AML-193 (cell line): ENCODE measurements at regions not wholly inside any gene's neighbourhood (a gene's known extent, or its start where the extent isn't known, plus 50 kb on each side); places are given as distances from the start of the nearest gene placed in this dataset.

Source experiments
- DNase-seq, 2 experiments: peaks; one replicate each; lab custom pipeline; 2025; lab: John Stamatoyannopoulos, UW

DNA sequence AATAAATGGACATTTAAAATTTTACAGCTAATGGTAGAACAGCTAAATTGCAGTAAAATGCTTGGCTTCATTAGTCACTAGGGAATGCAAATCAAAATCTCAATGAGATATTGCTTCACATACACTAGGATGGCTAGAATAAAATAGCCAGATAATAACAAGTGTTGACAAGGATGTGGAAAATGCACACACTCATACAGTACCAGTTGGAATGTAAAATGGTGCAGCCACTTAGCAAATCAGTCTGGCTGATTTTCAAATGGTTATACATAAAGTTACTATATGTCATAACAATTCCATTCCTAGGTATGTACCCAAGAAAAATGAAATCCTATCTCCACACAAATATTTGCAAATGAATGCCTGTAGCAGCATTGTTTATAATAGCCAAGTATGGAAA lies 452.1 kb downstream of the HDGFL1 start:
- no peak for DNase-seq

DNA sequence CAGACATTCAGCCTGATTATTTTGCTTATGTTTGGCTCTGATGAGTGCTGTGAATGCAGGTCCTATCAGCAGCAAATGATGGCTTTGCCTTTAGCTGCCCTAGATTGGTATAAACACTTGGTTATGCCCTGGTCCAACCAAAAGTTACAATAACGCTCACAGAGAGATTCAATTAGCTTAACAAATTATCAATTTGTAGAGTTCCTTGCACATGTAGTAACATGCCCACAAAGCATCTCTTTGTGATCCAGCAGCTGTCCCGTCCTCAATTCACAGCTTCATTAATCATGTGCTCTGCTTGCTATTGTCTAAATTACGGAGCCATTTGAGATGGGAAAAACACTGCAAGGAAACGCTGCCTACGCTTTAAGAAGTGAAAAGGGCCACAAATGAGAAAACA lies 457.9 kb downstream of the HDGFL1 start:
- DNase-seq, result no peak

DNA sequence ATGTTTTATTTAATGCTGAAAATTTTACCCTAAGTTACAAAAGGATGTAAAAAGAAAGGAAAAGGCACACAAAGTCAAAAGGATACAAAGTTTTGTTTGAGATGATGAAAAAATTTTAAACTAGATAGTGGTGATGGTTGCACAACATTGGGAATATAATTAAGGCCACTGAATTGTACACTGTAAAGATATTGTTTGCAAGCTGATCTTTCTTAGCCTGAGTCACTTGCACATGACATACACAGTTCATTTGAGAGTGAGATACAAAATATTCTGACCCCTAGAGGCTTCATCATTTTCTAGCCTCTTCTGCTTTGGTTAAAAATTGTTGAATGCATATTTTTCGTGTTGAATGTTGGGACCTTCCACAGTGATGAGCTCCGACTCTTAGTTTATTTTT lies 462.6 kb downstream of the HDGFL1 start:
- no peak for DNase-seq

DNA sequence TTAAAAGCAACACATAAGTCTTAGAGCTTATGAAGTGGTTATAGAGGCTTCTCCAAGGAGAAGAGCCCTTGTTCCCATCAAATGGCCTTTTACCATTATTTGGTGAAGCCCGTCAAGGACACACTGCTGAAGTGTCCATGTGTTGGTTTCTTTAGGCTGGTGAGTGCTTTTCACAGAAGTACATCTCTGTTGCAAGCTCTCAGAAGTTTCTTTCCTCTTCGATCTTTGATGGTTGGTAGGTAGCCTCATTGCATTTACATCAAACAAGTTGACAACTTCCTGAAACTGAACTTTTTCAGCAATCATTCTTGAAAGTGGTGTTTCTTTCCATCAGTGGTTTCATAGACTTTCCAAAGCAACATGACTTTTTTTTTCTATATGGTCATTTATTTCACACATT lies 465.6 kb downstream of the HDGFL1 start:
- no peak for DNase-seq

DNA sequence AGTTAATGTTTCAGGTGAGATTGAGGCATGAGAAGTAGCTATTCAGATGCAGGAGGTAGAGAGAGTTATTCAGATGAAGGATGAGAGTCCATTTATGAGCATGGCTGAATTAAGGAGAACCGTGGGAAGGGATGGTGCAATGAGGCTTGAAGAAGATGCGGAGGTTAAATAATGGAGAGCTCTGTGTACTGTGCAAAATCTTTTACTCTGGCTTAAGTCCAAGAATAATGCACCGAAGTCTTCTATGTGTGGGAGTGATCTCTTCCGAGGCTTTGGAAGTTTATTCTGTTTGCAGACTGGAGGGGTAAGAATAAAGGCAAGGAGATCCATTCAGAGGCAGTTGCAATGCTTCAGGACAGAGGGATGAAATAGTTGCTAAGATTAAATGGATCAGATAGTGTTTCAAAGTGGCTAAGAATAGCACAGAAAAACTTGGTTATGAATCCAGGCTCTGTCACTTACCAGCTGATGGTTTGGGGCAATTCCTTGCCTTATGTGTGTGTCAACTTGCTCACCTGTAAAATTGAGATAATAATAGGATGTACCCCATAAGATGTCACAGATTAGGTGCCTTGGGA lies 467.1 kb downstream of the HDGFL1 start:
- no peak for DNase-seq

DNA sequence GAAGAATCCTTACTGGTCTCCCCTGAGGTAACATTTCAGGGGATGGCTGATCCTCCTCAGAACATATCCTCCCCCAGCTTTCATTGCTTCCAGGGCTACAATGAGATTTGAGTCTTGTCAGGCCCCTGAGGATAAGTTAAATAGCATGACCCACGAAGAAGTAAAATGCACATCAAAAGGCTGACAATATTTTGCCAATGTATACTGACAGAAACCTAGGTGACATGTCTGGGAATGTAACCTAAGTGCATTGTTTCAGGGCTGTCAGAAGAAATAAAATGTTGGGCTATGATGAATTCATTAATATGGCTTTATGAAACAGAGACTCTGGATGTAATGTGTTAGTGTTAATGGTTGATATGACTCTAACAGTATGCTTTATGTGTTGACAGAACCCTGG lies 471.5 kb downstream of the HDGFL1 start:
- no peak for DNase-seq

DNA sequence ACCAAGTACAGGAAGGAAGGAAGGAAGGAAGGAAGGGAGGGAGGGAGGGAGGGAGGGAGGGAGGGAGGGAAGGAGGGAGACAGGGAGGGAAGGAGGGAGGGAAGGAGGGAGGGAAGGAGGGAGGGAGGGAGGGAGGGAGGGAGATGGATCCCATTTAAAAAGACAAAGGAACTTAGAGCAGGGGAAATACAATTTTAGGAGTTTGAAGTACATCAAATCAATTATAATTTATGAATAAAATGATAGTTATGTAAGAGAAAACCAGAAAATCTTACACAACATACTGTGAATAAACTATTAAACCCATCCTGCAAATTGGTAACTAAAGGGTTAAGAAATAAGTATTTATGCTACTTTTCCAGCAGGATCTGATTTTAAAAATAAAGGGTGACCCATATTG lies 475.9 kb downstream of the HDGFL1 start:
- no peak for DNase-seq

DNA sequence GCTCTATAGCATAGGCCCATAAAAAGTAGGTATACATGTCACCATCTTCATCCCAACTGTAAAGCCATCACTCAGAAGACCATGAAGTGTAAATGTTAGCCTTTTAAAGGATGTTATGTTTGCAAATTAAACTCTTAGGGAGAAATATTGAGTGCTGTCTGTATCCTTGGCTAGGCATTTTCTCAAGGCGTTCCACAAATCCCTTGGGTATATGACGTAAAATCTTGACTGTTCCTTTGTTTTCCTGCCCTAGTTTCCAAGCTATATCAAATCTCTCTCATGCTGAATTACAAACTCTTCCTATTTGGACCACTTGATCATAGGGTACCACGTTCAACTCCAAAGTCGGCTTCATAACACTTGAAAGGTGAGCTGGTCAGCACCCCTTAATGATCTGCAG lies 486.2 kb downstream of the HDGFL1 start:
- DNase-seq, result no peak

DNA sequence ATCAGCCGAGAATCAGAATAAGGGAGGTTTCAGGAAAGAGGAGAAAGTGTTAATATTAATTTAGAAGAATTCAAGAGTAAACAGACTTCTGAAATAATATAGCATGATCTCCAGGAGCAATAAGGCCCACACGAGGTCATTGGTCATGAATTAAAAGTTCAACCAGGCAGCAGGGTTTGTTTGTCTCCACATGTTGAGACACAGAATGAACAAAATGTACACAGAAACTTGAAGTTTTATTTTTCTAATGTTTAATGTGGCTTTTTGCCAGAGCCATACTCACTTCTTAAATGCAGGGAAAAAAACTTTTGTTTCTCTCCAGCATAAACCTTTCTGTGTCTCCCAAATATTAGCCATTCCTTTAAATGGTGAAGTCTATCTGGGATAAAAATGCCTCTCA lies 504.5 kb downstream of the HDGFL1 start:
- no peak for DNase-seq

DNA sequence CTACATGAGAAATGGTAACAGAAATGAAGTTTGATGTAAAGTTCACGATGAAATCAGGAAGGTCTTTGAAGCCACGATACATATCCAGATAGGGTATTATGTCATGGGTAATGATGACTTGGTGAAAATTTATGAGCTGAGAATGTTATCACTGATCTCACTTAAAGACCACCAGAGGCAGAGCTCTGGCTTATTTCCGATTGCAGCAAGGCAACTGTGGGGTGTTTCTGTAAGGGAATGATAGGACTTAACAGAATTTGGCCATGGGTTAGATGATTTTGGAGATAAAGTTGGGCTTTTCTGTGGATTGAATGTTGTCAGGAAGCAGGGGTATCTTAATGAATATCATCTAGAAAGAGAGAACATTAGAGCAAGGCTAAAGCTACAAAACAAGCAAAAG lies 508.4 kb downstream of the HDGFL1 start:
- no peak for DNase-seq

DNA sequence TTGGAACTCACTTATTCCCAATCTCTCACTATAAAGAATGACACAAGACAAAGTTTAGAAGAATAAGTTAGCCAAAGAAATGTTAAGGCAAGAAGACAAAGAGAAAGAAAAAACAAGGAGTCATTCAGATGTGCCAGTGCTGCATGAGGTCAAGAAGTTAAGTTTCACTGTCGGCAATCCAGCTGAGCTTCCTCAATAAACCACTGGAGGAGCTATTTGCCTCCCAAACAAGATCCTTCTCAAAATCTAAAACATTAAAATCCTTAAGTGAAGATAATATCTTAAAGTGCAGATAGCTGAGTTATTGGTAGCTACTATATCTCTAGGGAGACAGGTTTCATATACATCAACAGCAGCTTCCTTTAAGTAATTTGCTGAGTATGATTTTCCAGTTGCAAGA lies 512.3 kb downstream of the HDGFL1 start:
- no peak for DNase-seq

DNA sequence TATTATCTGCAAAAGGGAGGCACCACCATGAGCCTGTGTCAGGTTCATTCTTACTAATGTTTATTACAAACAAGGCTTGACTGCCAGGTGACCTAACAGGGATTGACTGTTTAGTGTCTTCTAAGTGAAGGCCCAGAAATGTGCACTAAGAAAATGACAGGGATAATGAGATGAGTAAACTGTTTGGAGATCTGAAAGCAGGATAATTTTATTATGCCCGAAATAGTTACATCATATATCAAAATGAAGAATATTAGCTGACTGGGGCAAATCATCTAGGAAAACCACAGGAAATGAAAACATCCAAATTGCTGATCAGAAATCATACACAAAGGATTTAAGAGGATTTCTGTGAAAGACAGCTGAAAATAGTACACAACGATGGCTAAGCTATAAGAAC lies 516.7 kb downstream of the HDGFL1 start:
- no peak for DNase-seq

DNA sequence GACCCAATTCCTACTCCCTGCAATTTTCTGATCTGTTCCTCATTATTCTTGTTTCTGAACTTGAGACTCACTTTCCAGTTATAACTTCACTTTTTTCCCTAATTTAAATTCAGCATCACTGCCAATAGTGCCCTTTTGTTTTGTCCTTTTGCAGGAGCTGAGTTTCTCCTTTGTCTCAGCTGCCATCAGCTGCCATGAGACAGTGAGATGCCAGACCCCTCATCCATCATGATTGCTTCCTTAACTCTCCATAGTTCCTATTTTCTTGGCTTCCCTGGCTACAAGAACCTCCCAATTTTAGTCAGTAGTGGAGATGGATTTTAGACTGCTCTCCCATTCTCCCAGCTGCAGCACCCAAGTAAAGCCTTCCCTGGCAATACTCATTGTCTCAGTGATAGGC lies 518.1 kb downstream of the HDGFL1 start:
- DNase-seq, result no peak

DNA sequence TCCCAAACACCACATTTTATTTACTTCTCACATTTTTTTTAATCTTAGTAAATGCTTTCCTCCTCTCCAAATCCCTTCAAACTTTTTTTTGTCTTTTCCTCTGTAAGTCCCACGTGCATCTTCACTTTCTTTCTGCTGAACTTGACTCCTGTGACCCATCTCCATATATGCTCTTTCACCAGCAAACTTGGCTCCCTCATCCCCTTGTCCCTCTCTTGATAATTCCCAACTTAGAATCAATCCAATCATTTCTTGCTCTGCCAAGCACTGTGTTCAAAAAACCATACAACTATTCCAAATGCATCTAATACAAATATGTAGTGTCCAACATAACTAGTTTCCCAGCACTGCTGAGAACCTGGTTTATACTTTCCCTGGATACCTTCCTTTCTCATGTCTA lies 519.4 kb downstream of the HDGFL1 start:
- DNase-seq, result no peak

DNA sequence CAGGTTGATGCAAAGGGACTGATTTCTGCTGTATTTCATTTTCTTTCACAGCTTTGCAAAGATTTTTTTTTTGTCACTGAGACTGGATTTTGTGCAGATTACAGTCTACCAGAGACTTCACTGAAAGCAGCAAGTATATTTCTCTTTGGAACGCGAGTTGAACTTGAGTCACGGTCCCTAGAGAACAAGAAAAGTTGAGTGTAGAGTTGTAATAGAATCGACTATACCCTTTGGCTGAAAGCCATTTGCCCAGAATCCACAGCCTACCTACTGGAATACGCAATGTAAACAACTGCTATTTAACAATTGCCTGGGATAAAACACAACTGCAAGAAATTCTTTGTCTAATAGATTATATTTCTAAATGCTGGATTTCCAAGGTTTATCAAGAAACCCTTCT lies 520.6 kb downstream of the HDGFL1 start:
- no peak for DNase-seq

DNA sequence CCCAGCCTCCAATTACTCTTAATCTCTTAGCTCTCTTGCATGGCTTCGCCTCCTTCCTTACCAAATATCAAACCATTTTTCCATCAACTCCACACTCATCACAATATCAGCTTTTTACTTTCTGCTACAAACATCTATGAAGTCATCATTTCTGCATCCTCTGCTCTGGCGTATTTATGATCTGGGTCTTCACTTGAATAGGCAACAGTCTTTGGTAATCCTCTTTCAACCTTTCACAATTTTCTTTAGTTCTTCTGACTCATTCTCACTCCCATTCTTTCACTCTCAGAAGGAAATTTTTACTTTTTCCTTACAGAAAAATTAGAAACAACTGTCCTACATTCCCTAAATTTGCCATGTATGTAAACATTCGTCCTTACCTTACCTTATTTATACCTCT lies 522.4 kb downstream of the HDGFL1 start:
- DNase-seq, result no peak

DNA sequence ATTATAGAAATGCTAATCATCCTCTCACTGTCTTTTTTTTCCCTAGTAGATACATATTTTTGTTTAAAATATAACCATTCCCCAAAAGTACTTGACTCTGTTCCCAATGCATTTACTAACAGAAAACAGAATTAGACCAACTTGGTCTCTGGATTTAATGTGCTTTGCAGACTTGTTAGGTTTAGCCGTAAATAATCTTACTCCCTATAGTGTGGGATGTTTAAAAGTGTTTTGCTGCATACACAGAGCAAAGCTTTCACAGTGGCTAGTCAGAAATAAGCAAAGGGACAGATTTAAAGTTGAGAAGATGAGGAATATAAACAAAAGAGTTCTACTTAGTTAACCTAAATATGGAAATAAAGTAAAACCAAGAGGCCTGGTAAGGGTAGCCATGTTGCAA lies 527.5 kb downstream of the HDGFL1 start:
- DNase-seq, result no peak

DNA sequence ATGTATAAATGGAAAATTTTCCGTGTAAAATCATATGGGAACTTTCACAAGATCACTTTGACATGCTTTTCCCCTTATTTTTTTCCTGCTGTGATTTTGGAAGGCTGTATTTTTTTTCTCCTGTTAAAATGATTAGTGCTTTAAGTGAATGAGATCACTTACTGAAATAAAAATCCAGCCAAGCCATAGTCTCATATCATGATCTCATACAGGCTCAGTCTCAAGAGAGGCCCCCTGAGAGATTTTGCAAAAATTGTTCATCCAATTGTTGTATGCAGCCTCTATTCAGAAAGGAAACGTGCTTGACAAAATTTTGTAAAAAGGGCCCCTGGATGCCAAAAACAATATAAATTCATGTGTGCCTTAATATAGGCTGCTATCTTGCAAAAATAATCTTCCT lies 528.2 kb downstream of the HDGFL1 start:
- DNase-seq, result no peak

DNA sequence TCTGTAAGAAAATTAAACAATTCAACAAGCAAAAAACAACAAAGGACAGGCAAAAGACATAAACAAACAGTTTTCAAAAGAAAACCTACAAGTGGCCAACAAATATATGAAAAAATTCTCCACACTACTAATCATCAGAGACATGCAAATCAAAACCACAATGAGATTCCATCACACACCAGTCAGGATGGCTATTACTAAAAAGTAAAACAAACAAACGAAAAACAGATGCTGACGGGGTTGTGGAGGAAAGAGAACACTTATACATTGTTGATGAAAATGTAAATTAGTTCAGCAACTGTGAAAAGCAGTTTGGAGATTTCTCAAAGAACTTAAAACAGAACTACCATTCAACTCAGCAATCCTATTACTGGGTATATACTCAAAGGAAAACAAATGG lies 537.6 kb downstream of the HDGFL1 start:
- DNase-seq, result no peak

DNA sequence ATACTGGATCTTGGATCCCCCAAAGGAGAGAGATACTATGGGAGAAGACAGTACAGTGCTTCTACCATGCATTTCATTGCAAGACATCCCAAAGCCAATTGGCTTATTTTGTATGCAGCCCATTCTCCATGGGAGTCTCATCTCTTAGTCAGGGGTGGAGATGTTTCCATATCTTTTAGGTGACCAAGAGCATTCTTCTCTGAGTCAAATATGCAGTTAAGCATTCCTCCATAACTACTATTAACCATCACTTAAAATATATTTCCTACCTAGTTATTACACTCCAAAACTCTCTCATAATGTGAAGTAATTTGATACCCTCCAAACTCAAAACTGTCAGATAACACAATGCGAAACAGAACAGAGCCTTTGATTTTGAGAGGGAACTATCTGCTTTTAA lies 542.6 kb downstream of the HDGFL1 start:
- no peak for DNase-seq

DNA sequence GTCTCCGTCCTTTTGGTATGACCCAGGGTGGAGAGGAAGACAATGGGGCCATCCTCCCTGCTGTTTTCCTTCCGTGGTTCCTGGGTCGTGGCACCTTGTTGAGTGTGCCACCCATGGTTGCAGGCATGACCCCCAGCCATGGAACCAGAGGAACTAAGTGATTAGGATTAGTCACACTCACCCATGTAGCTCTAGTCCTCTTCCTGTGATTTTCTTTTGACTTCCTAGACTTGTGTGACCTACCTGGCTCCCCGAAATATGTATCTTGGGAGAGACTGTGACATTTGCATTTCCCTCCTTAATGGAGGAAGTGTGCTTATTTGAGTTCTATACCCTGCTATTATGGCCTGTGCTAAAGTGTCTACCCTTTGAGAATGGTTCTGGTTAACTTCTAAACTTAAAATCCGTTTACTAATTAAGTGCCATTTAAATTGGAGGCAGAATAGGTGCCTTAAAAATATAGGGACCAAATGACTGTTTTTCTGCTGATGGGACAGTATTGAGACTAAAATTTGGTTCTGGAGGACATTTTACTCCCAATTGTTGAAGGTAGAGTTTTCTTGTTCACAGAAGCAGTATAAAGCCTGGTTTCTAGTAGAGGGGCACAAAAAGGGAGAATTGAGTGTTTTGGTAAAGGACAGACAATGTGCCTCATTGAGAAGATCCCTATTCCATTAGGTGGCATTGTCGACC lies 545.6 kb downstream of the HDGFL1 start:
- DNase-seq, result no peak

DNA sequence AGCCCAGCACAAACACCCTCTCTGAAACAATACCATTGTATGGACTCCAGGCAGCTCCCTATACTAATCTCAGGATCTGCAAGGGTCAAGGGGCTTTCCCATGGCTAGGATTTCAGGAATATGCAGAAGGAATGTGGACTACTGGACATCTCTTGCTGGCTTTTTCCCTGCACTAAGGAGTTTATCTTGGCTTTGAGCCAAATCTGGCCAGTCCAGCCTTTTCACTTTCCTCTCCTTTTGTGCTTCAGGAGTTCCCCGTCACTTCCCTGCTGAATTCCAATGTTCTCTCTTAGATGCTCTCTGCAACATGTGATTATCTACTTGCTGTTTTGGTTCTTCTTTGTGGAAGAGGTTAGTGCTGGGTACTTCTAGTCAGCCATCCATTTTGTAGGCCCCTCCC lies 568.2 kb downstream of the HDGFL1 start:
- DNase-seq, result no peak

DNA sequence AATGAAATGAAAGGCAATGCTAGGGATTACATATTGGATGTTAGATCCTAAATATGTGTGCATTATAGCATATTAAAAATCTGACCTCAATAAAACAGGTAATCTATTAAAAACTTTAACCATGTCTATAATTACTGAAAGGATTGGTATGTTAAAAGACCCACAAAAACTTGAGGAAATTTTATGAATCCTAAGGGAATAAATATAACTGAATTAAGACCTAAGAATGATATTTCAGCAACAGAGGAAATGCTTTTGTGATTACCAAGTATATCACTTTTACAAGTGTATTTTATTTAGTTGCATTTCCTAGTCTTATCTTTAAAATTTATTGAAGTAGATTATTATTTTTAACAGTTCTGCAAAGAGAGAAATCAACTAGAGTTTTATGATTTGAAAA lies 571.5 kb downstream of the HDGFL1 start:
- no peak for DNase-seq

DNA sequence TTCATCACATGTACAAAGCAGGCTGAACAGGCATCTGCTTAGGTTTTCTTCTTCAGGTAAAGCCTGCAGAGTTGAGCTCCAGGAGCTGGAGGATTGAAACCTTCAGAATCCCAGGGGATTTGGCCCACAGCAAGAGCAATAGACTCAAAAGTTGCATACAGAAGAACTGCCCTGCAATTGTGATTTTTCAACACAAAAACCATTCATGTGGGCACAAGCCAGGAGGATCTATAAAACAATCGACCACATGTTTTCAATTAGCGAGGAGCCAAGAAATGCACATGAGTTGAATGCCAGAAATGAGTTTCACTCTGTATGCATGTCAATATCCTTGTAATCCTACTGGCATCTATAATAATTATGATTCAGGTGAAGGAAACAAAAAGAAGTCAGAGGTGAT lies 576.4 kb downstream of the HDGFL1 start:
- no peak for DNase-seq
